GM12872 (cell line): ENCODE measurements at regions not wholly inside any gene's neighbourhood (a gene's known extent, or its start where the extent isn't known, plus 50 kb on each side); places are given as distances from the start of the nearest gene placed in this dataset.

Source experiments
- TF ChIP-seq, protein P1 (sequence below): IDR thresholded peaks from 3 replicates; pipeline ENCODE4 v1.5.1; 2011; ENCODE audit warnings: low read depth, mild to moderate bottlenecking, low read length, moderate library complexity; ENCODE audit not compliant: insufficient read depth

DNA sequence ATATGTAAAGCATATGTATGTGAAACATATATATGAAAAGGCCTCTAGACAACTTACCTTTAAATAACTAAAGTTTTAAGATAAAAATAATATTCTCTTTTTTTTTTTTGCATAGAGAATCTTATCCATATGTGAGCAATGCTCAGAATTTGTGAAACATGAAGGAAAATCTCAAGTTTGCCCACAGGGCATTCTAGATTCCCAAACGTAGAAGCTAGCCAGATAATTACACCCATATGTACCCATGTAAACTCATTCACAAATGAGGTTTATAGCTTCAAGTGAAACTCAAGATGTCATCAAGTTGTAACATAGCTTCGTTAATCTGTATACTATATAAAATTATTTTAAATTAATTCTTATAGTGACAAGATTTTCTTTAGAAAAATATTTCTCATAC, 537.3 kb upstream of the NR2F2 start:
- TF ChIP-seq, protein P1, sequence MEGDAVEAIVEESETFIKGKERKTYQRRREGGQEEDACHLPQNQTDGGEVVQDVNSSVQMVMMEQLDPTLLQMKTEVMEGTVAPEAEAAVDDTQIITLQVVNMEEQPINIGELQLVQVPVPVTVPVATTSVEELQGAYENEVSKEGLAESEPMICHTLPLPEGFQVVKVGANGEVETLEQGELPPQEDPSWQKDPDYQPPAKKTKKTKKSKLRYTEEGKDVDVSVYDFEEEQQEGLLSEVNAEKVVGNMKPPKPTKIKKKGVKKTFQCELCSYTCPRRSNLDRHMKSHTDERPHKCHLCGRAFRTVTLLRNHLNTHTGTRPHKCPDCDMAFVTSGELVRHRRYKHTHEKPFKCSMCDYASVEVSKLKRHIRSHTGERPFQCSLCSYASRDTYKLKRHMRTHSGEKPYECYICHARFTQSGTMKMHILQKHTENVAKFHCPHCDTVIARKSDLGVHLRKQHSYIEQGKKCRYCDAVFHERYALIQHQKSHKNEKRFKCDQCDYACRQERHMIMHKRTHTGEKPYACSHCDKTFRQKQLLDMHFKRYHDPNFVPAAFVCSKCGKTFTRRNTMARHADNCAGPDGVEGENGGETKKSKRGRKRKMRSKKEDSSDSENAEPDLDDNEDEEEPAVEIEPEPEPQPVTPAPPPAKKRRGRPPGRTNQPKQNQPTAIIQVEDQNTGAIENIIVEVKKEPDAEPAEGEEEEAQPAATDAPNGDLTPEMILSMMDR = no peak

DNA sequence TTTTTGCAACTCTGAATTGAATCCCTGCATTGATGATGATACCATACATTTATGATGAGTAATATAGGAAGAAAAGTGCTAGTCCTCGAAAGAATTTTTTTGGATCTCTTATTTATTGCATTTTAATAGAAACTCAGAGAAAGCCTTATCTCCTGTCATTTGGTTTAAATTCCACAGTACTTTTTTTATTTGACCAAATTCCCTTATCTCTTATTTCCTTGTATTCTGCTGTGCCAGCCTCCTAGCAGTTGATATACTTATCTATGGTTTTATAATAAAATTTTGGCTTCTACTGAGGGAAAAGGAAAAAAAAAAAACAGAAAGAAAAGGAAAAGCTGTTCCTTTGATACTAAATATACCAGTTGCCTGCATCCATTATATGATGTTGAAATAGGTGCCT, 535.1 kb upstream of the NR2F2 start:
- TF ChIP-seq, protein P1 = no peak

DNA sequence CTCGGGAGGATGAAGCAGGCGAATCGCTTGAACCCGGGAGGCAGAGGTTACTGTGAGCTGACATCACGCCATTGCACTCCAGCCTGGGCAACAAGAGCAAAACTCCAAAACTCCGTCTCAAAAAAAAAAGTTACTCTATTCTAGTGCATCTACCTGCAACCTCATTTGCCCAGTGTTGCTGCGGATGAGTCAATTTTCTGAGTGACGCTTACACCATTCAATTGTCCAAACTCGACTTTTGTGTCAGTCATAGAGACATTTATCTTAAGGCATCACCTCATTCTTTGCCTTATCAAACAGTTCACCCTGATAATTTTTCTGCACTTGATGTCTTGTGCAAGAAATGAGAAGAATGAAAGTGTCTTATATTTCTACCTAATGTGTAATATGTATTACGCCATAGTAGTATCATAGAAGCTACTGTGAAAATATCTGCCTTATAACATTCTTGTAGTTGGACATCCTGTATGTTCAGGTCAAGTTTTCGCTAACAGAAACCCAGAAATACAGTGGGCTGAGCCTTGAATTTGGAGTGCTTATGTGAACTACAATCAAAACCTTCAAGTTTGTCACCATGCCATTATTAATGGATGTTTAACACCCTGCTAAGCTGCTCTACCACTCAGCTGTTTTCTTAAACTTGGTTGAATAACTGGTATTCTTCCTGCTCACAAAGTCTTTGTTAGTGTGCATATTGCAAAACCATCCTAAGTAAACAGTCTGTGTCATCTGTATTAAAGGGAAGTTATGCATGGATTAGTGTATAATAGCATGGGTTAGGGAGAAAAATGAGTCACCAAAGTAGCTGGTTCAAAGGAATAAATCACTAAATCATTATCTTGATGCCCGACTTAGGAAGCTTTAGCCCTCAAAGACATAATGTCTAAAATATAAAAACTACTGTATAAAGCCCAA, 531.0 kb upstream of the NR2F2 start:
- TF ChIP-seq, protein P1 = no peak

DNA sequence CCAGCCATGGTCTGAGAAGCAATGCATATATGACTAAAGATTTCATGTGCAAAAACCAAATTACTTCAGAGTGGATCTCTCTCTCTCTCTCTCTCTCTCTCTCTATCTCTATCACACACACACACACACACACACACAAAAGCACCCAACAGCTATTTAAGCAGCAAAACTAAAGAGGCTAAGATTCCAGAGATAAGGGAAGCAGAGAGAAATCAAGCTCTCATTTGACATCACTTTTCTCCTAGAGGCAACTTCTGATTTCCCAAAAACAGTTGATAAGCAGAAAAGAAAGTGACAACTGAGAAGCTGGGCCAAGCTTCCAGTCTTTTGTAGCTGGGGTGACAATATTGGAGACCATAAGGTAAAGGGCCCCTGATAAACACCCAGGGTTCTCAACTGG, 526.0 kb upstream of the NR2F2 start:
- TF ChIP-seq, protein P1 = no peak

DNA sequence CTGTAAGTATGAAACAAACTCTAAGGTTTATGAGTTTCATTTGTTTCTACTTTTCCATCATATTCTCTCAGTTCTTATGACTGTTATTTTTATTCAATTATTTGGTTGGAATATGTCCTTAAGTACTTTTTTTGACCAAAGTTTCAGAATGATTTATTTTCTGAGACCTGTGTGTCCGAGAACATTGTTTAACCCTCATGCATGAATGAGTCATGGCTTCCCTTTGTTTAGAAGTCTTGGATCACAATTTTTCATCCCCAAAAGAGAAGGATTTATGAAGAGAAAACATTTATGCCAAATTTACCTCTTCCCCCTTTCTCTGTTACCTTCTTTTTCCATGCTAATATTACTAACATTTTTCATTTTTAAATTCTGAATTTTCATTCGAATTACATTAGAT, 518.0 kb upstream of the NR2F2 start:
- TF ChIP-seq, protein P1 = no peak

DNA sequence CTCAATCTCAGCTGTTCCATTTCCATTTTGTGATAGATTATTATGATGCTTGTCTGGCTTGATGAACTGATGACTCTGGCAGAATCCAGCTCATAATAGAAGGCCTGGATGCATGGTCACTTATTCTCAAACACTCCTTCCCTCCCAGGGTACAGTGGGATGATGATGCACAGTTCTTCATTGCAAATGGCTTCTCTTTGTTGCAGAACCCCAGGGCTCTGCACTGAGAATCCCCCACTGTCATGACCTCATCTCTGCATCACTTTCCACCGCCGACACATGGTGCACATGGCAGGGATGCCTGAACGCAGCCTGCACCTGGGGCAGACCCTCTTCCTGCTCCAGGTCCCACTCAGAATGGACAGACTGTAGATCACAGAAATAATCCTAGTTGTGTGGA, 515.6 kb upstream of the NR2F2 start:
- TF ChIP-seq, protein P1 = no peak

DNA sequence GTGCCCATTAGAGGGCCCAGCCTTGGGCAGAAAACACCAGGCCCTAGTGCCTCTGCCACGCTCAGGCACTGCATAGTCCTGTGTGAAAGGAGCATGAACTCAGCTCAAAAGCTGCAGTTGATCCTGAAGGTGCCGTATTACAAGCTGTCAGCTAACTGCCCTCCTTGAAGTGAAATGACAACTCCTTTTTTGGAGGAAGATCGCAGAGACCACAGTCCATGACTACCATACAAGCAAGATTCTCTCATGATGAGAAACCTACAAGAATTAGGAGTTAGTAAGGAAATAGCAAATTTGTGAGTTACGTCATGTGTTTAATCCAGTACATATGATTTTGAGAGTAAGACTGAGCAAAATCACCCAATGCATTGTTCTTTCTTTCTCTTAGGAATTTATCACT, 513.9 kb upstream of the NR2F2 start:
- TF ChIP-seq, protein P1 = no peak
